ENCODE measurements at regions not wholly inside any gene's neighbourhood (a gene's known extent, or its start where the extent isn't known, plus 50 kb on each side); places are given as distances from the start of the nearest gene placed in this dataset.

DNA sequence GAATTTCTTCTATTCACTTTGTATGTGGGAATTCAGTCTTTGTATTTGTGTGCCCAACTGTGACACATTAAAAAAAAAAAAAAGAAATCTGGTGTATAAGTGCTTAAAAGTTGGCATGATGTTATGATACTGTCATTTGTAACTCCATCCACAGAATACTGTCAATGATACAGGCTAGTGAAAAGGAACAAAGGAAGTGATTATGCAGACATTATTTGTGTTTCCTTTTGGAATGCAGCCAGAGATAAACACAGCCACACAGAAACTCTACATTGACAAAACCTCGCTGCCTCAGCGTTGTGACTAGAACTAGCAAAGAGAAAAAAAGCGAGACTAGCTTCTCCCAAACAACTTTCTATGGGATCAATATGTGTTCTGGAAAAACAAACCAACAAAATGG, 519.2 kb upstream of the AGTR1 start:
- H3K9me3 Mint-ChIP-seq: peaks cover 3% of the 10 kb centered on the region
- intact Hi-C loops (cut with DNase I, micrococcal nuclease): no loop called here

DNA sequence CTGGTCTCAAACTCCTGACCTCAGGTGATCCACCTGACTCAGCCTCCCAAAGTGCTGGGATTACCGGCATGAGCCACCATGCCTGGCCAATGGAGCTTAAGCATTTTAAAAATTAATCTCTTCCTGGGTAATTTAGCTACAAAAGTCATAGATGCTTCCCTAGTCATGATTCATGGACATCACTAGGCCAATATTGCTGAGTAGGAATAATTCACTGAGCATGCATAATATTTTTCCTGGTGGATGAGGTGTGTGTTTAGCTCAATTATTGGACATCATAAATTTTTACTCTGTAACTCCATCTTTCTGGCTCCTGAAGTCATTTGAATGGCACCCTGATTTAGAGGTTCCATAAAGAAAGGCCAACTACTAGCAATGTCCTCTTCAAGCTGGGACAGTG, 512.9 kb upstream of the AGTR1 start:
- ChIA-PET CTCF (no interaction called here), POLR2A (no interaction called here)
- Mint-ChIP-seq H3K9me3 (no peaks in the 10 kb centered on the region), H3K4me1 (ENCODE audit: low read depth) (no peaks in the 10 kb centered on the region), H3K4me3 (no peak overlapping the region), H3K27ac (no peak overlapping the region), H3K27me3 (no peaks in the 10 kb centered on the region), H3K36me3 (ENCODE audit: low read depth) (no peaks in the 10 kb centered on the region)
- H3K4me3 ChIP-seq (ENCODE audit: low read length): no peak overlapping the region
- H3K36me3 ChIP-seq (ENCODE audit: insufficient read depth, low read length): no peaks in the 10 kb centered on the region
- intact Hi-C loops (cut with DNase I, micrococcal nuclease): no loop called here
- ATAC-seq (ENCODE audit: poor library complexity) (no peak), DNase-seq (no peak)
- TF ChIP-seq, protein P1, sequence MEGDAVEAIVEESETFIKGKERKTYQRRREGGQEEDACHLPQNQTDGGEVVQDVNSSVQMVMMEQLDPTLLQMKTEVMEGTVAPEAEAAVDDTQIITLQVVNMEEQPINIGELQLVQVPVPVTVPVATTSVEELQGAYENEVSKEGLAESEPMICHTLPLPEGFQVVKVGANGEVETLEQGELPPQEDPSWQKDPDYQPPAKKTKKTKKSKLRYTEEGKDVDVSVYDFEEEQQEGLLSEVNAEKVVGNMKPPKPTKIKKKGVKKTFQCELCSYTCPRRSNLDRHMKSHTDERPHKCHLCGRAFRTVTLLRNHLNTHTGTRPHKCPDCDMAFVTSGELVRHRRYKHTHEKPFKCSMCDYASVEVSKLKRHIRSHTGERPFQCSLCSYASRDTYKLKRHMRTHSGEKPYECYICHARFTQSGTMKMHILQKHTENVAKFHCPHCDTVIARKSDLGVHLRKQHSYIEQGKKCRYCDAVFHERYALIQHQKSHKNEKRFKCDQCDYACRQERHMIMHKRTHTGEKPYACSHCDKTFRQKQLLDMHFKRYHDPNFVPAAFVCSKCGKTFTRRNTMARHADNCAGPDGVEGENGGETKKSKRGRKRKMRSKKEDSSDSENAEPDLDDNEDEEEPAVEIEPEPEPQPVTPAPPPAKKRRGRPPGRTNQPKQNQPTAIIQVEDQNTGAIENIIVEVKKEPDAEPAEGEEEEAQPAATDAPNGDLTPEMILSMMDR (IDR thresholded peaks at IDR 0.05): no peak
- no peak overlapping the region for H3K27ac ChIP-seq (ENCODE audit: low read depth in 1 of 2, low read length in 2 of 2)
- H3K27me3 ChIP-seq (ENCODE audit: control insufficient read depth in 1 of 2, insufficient read depth in 2 of 2, low read length in 2 of 2): no peaks in the 10 kb centered on the region
- no peaks in the 10 kb centered on the region for H3K9me3 ChIP-seq (ENCODE audit: control insufficient read depth in 1 of 2, insufficient read depth in 1 of 2, low read length in 2 of 2)
- H3K4me1 ChIP-seq (ENCODE audit: insufficient read depth, low read length): no peaks in the 10 kb centered on the region

More for the DNA sequence above, 519.2 kb upstream of the AGTR1 start:
- Histone ChIP-seq H3K4me1 (ENCODE audit: insufficient read depth, low read length) (no peaks in the 10 kb centered on the region), H3K27ac (ENCODE audit: low read depth in 1 of 2, low read length in 2 of 2) (no peak overlapping the region), H3K9me3 (ENCODE audit: control insufficient read depth in 1 of 2, insufficient read depth in 1 of 2, low read length in 2 of 2) (no peaks in the 10 kb centered on the region), H3K27me3 (ENCODE audit: control insufficient read depth in 1 of 2, insufficient read depth in 2 of 2, low read length in 2 of 2) (no peaks in the 10 kb centered on the region), H3K36me3 (ENCODE audit: insufficient read depth, low read length) (no peaks in the 10 kb centered on the region), H3K4me3 (ENCODE audit: low read length) (no peak overlapping the region)
- no peaks in the 10 kb centered on the region for H3K36me3 Mint-ChIP-seq (ENCODE audit: low read depth)
- no peak for ATAC-seq (ENCODE audit: poor library complexity)
- TF ChIP-seq, protein P1 (IDR thresholded peaks at IDR 0.05): no peak
- no peaks in the 10 kb centered on the region for H3K4me1 Mint-ChIP-seq (ENCODE audit: low read depth)
- no peak overlapping the region for H3K27ac Mint-ChIP-seq
- ChIA-PET CTCF (no interaction called here), POLR2A (no interaction called here)
- no peak for DNase-seq
- no peak overlapping the region for H3K4me3 Mint-ChIP-seq
- H3K27me3 Mint-ChIP-seq: no peaks in the 10 kb centered on the region

DNA sequence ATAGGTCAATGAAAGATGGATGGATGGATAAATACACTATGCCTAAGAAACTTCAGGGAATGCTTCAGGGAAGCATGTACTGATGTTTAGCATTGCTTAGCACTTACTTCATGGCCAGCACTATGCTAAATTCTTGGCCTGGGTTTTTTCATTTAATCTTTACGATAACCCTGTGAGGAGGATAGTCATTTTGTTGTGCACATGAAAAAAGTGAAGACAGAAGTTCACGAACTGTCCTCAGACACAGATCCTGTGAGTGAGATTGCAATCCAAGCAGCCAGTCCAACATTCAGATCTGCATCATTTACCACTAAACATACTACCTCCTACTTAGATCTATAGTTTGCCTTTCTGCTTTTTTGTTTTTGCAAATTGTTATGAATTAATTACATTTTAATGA, 510.8 kb upstream of the AGTR1 start:
- Mint-ChIP-seq H3K27me3 (no peaks in the 10 kb centered on the region), H3K4me1 (ENCODE audit: low read depth) (no peaks in the 10 kb centered on the region), H3K4me3 (no peak overlapping the region), H3K27ac (no peak overlapping the region), H3K36me3 (ENCODE audit: low read depth) (no peaks in the 10 kb centered on the region), H3K9me3 (no peaks in the 10 kb centered on the region)
- DNase-seq (no peak), ATAC-seq (ENCODE audit: poor library complexity) (no peak)
- ChIA-PET POLR2A (no interaction called here), CTCF (no interaction called here)
- Histone ChIP-seq H3K27ac (ENCODE audit: low read depth in 1 of 2, low read length in 2 of 2) (no peak overlapping the region), H3K9me3 (ENCODE audit: control insufficient read depth in 1 of 2, insufficient read depth in 1 of 2, low read length in 2 of 2) (no peaks in the 10 kb centered on the region), H3K27me3 (ENCODE audit: control insufficient read depth in 1 of 2, insufficient read depth in 2 of 2, low read length in 2 of 2) (no peaks in the 10 kb centered on the region), H3K4me1 (ENCODE audit: insufficient read depth, low read length) (no peaks in the 10 kb centered on the region), H3K4me3 (ENCODE audit: low read length) (no peak overlapping the region), H3K36me3 (ENCODE audit: insufficient read depth, low read length) (no peaks in the 10 kb centered on the region)
- intact Hi-C loops (cut with DNase I, micrococcal nuclease): no loop called here
- TF ChIP-seq, protein P1 (IDR thresholded peaks at IDR 0.05): no peak

All from CD4-positive, alpha-beta T cell (primary cell).